BLaER1 treated with 17β-estradiol and CSF1 and Interleukin-3, amounts not matched to agents 10 nM and 100 nM (cell line): ENCODE measurements at regions not wholly inside any gene's neighbourhood (a gene's known extent, or its start where the extent isn't known, plus 50 kb on each side); places are given as distances from the start of the nearest gene placed in this dataset.

Experiments used
- H3K27ac ChIP-seq, 11 experiments: shearing (Covaris generic); formaldehyde crosslinking; 2 replicates each; pipeline ENCODE4 v1.8.1; 2022
- H3K27me3 ChIP-seq, 11 experiments: shearing (Covaris generic); formaldehyde crosslinking; 2 replicates each; pipeline ENCODE4 v1.8.1; 2022
- H3K36me3 ChIP-seq, 11 experiments: shearing (Covaris generic); formaldehyde crosslinking; 2 replicates each; pipeline ENCODE4 v1.8.1; 2022
- H3K4me1 ChIP-seq, 10 experiments: shearing (Covaris generic); formaldehyde crosslinking; 2 replicates each; pipeline ENCODE4 v1.8.1; 2022
- H3K4me2 ChIP-seq, 11 experiments: shearing (Covaris generic); formaldehyde crosslinking; 2 replicates each; pipeline ENCODE4 v1.8.1; 2022
- H3K4me3 ChIP-seq, 10 experiments: shearing (Covaris generic); formaldehyde crosslinking; 2 replicates each; pipeline ENCODE4 v1.8.1; 2022
- H3K9ac ChIP-seq, 11 experiments: shearing (Covaris generic); formaldehyde crosslinking; 2 replicates each; pipeline ENCODE4 v1.8.1; 2022
- H3K9me3 ChIP-seq, 11 experiments: shearing (Covaris generic); formaldehyde crosslinking; replicated peaks in 1 of 11; 2 replicates each; pipeline ENCODE4 v1.8.1; 2022
- H4K20me1 ChIP-seq, 11 experiments: shearing (Covaris generic); formaldehyde crosslinking; 2 replicates each; pipeline ENCODE4 v1.8.1; 2022
- Cebpa-rat ChIP-seq, 11 experiments: shearing (Covaris generic); IDR thresholded peaks; 2 replicates each; pipeline ENCODE4 v1.8.1; 2022

GRCh38 chr20:62554898-62555641, 79.3 kb upstream of the GATA5 start:
- Histone ChIP-seq H3K27ac (no peak overlapping the region), H3K27me3 (peaks cover 50 to 82% (median 64%) of the 10 kb centered on the region in 11 experiments), H4K20me1 (peaks cover 0 to 75% (median 19%) of the 10 kb centered on the region in 11 experiments; a peak in 16 of 22 replicates), H3K36me3 (no peaks in the 10 kb centered on the region), H3K4me2 (peak overlapping the region in 8 of 11 experiments; percentile 70 to 98 (median 94); a peak in 12 of 22 replicates), H3K4me1 (peaks cover 20 to 60% (median 38%) of the 10 kb centered on the region in 10 experiments), H3K9me3 (no peaks in the 10 kb centered on the region), H3K9ac (0 out of 22 replicates have a peak overlapping the region, but pooled peaks of 1 of the 11 experiments have one; percentile 18), H3K4me3 (no peak overlapping the region)
- no peak for TF ChIP-seq Cebpa-rat (IDR thresholded peaks at IDR 0.05)

- peaks cover 0 to 72% (median 19%) of the 10 kb centered on the region in 11 experiments; a peak in 16 of 22 replicates for H4K20me1 ChIP-seq
- TF ChIP-seq Cebpa-rat (IDR thresholded peaks at IDR 0.05) = no peak
- H3K9ac ChIP-seq = peak overlapping the region in 6 of 11 experiments; percentile 13 to 57 (median 38); a peak in 8 of 22 replicates
- H3K4me3 ChIP-seq = peak overlapping the region in 2 of 10 experiments; percentile 19 to 36; a peak in 2 of 20 replicates
- no peaks in the 10 kb centered on the region for H3K36me3 ChIP-seq
- no peaks in the 10 kb centered on the region for H3K9me3 ChIP-seq
- H3K27me3 ChIP-seq = peaks cover 43 to 78% (median 58%) of the 10 kb centered on the region in 11 experiments
- peak overlapping the region; percentile 21 to 98 (median 91); a peak in 21 of 22 replicates for H3K4me2 ChIP-seq
- no peak overlapping the region for H3K27ac ChIP-seq
- H3K4me1 ChIP-seq = peaks cover 19 to 58% (median 39%) of the 10 kb centered on the region in 10 experiments
These were observed 80.0 kb upstream of the GATA5 start for GRCh38 chr20:62555642-62556420.

- Histone ChIP-seq H3K27ac (no peak overlapping the region), H3K4me2 (peak overlapping the region in 8 of 11 experiments; percentile 70 to 98 (median 94); a peak in 13 of 22 replicates), H3K27me3 (peaks cover 30 to 75% (median 44%) of the 10 kb centered on the region in 11 experiments), H4K20me1 (peaks cover 0 to 59% (median 15%) of the 10 kb centered on the region in 11 experiments; a peak in 15 of 22 replicates), H3K4me3 (no peak overlapping the region), H3K36me3 (no peaks in the 10 kb centered on the region), H3K9ac (no peak overlapping the region), H3K9me3 (no peaks in the 10 kb centered on the region), H3K4me1 (peaks cover 28 to 70% (median 49%) of the 10 kb centered on the region in 10 experiments)
- no peak for TF ChIP-seq Cebpa-rat (IDR thresholded peaks at IDR 0.05)
These were observed 81.7 kb upstream of the GATA5 start for GRCh38 chr20:62557462-62557861.

- Histone ChIP-seq H3K4me1 (peaks cover 28 to 75% (median 54%) of the 10 kb centered on the region in 10 experiments), H3K4me3 (no peak overlapping the region), H3K27me3 (peaks cover 25 to 69% (median 39%) of the 10 kb centered on the region in 11 experiments), H3K27ac (no peak overlapping the region), H3K9ac (no peak overlapping the region), H3K9me3 (no peaks in the 10 kb centered on the region), H4K20me1 (peaks cover 0 to 54% (median 15%) of the 10 kb centered on the region in 11 experiments; a peak in 15 of 22 replicates), H3K36me3 (no peaks in the 10 kb centered on the region), H3K4me2 (peak overlapping the region in 7 of 11 experiments; percentile 70 to 98 (median 94); a peak in 13 of 22 replicates)
- TF ChIP-seq Cebpa-rat (IDR thresholded peaks at IDR 0.05) = no peak
These were observed 82.2 kb upstream of the GATA5 start for GRCh38 chr20:62557999-62558408.

DNA sequence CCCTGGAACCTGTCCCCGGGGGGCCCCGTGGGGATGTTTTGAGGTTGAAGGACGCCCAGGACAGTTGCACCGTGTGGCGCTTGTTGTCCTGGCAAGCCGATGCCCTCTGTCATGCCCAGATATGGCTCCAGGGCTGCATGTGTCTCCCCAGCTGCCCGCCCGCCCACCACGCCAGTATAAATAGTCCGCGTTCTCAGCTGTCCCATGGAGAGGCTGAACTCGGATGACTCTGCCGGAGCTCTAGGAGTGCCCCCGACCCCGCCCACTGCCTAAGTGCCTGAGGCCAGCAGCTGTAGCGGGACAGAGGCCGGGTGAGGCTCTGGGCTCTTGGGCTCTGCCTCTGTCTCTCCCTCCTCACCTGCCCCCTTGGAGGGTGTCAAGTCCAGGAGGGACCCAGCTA, 83.0 kb upstream of the GATA5 start:
- no peak overlapping the region for H3K9ac ChIP-seq
- H3K27me3 ChIP-seq = peaks cover 17 to 62% (median 31%) of the 10 kb centered on the region in 11 experiments
- H4K20me1 ChIP-seq = peaks cover 0 to 46% (median 13%) of the 10 kb centered on the region in 11 experiments; a peak in 15 of 22 replicates
- peak overlapping the region in 5 of 11 experiments; percentile 10 to 97 (median 91); a peak in 7 of 22 replicates for H3K4me2 ChIP-seq
- H3K27ac ChIP-seq = no peak overlapping the region
- no peak for TF ChIP-seq Cebpa-rat (IDR thresholded peaks at IDR 0.05)
- no peak overlapping the region for H3K4me3 ChIP-seq
- H3K9me3 ChIP-seq = no peaks in the 10 kb centered on the region
- no peaks in the 10 kb centered on the region for H3K36me3 ChIP-seq
- H3K4me1 ChIP-seq = peaks cover 28 to 78% (median 55%) of the 10 kb centered on the region in 10 experiments

DNA sequence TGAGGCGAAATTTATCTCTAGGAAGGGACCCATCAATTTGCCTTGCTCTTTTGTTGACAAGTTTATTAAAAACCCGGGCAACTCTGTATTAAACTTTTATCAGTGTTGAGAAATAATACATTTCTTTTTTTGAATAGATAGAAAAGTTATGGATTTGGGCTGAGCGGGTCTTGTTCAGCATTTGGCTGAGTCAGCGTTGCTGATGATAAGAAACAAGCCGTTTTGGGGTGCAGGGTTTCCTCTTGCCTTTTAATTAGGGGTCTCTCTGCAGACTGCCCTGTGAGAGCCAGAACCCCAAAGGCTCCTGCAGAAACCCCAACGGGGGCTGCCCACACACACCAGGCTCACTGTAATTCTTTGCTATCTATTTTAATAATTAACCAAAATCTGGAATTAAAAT, 82.1 kb upstream of the SLCO4A1 start:
- Histone ChIP-seq H3K4me3 (no peak overlapping the region), H3K9me3 (no peaks in the 10 kb centered on the region), H3K4me1 (peaks cover 28 to 73% (median 55%) of the 10 kb centered on the region in 10 experiments), H3K36me3 (no peaks in the 10 kb centered on the region), H3K27ac (no peak overlapping the region), H3K27me3 (peaks cover 4 to 48% (median 17%) of the 10 kb centered on the region in 11 experiments; a peak in 19 of 22 replicates), H3K4me2 (no peak overlapping the region; a peak in 1 of 22 replicates), H3K9ac (no peak overlapping the region), H4K20me1 (peaks cover 0 to 33% (median 6%) of the 10 kb centered on the region in 11 experiments; a peak in 14 of 22 replicates)
- TF ChIP-seq Cebpa-rat (IDR thresholded peaks at IDR 0.05) = no peak

DNA sequence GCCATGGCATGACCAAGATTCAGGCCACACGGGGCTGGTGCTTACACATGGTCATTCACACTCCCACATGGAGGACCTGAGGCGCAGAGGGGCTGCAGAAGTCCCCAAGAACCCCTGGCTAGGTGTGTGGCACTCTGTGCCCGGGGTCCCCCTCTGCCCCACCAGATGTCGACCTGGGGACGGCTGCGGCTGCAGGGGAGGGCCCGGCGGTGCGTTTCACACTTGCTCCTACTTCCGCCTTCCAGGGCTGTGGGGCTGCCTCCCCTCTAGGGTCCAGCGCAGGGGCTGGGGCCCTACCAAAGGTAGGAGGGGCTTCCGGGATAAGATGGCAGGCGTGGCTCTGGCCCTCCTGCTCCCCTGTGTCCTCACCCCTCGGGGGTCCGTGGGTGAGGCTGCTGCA, 81.1 kb upstream of the SLCO4A1 start:
- H3K4me2 ChIP-seq = peak overlapping the region; percentile 58 to 86 (median 78)
- H3K9me3 ChIP-seq = no peaks in the 10 kb centered on the region
- H3K9ac ChIP-seq = no peak overlapping the region; a peak in 1 of 22 replicates
- no peaks in the 10 kb centered on the region for H3K36me3 ChIP-seq
- peaks cover 0 to 28% (median 6%) of the 10 kb centered on the region in 11 experiments; a peak in 12 of 22 replicates for H4K20me1 ChIP-seq
- H3K27ac ChIP-seq = peak overlapping the region in 1 of 11 experiments; percentile 29; a peak in 1 of 22 replicates
- no peak for TF ChIP-seq Cebpa-rat (IDR thresholded peaks at IDR 0.05)
- H3K4me3 ChIP-seq = no peak overlapping the region
- H3K4me1 ChIP-seq = peaks cover 22 to 63% (median 46%) of the 10 kb centered on the region in 10 experiments
- H3K27me3 ChIP-seq = peaks cover 0 to 38% (median 8%) of the 10 kb centered on the region in 11 experiments; a peak in 12 of 22 replicates

- Histone ChIP-seq H3K4me3 (no peak overlapping the region), H3K36me3 (no peaks in the 10 kb centered on the region), H3K4me2 (peak overlapping the region; percentile 58 to 86 (median 78)), H4K20me1 (peaks cover 0 to 24% (median 0%) of the 10 kb centered on the region in 11 experiments; a peak in 6 of 22 replicates), H3K9me3 (no peaks in the 10 kb centered on the region), H3K27ac (peak overlapping the region in 3 of 11 experiments; percentile 7 to 21 (median 10); a peak in 2 of 22 replicates), H3K27me3 (peaks cover 0 to 30% (median 6%) of the 10 kb centered on the region in 11 experiments; a peak in 11 of 22 replicates), H3K9ac (peak overlapping the region in 4 of 11 experiments; percentile 11 to 53 (median 30); a peak in 4 of 22 replicates), H3K4me1 (peaks cover 15 to 58% (median 39%) of the 10 kb centered on the region in 10 experiments)
- TF ChIP-seq Cebpa-rat (IDR thresholded peaks at IDR 0.05) = no peak
These were observed 80.4 kb upstream of the SLCO4A1 start for GRCh38 chr20:62561948-62562347.
